HG03039 (cell line): ENCODE measurements at regions not wholly inside any gene's neighbourhood (a gene's known extent, or its start where the extent isn't known, plus 50 kb on each side); places are given as distances from the start of the nearest gene placed in this dataset.

ENCODE experiments used
- ATAC-seq: cut with Tn5 transposase; IDR thresholded peaks from one replicate; pipeline ENCODE4 v1.9.1; 2021; ENCODE audit warnings: mild to moderate bottlenecking, moderate library complexity; ENCODE audit not compliant: unreplicated experiment

DNA sequence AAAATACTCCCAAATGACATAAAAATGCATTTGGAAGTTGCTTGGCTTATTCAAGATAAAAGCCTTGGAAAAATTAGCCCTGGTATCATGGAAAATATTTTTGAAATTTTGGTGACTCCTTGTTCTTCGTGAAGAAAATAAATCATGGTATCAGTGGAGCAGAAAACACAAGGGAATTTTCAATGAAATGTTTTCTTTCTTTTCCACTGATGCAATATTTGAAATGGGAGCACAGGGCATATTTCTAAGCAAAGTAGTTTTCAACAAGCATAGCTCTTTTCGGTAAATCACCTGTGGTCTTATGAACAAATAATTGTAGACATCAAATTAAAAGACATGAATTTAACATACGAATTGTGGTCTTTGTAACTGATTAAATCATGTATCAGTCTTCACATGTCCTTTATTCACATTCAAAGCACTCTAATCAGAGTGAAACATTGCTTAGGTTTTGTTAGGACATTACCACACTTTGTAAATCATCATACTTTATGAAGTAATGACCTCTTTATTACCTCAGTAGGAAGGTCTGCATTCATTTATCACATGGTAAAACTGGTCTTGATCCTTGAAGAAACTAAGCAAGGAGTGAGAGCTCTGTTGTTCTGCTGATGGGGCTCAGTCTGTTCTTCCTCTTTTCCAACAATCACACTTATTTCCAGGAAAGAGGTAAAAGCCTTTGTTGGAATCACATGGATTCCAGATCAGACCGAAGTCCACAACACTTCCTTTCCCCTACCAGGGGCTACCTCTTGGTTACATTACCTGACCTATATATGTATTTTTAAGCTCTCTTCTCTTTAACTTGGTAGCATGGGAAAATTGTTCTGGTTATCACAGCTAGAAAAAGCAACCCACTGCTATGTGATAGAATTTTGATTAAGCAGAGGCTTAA, 413.5 kb upstream of the THBS1 start:
- no peak for ATAC-seq

DNA sequence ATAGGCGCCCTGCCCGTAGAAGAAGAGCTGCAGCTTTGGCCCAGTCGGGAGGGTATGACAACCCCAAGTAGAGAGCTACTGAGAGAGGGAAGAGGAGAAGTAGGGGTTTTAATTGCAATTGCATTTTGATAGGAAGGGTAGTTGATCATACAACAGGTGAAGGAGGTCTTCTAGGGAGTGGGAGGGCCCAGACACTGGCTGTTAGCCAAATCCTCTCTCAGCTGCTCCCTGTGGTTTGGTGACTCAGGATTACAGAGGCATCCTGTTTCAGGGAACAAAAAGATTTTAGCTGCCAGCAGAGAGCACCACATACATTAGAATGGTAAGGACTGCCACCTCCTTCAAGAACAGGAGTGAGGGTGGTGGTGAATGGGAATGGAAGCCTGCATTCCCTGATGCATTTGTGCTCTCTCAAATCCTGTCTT, 408.9 kb upstream of the THBS1 start:
- ATAC-seq = no peak

DNA sequence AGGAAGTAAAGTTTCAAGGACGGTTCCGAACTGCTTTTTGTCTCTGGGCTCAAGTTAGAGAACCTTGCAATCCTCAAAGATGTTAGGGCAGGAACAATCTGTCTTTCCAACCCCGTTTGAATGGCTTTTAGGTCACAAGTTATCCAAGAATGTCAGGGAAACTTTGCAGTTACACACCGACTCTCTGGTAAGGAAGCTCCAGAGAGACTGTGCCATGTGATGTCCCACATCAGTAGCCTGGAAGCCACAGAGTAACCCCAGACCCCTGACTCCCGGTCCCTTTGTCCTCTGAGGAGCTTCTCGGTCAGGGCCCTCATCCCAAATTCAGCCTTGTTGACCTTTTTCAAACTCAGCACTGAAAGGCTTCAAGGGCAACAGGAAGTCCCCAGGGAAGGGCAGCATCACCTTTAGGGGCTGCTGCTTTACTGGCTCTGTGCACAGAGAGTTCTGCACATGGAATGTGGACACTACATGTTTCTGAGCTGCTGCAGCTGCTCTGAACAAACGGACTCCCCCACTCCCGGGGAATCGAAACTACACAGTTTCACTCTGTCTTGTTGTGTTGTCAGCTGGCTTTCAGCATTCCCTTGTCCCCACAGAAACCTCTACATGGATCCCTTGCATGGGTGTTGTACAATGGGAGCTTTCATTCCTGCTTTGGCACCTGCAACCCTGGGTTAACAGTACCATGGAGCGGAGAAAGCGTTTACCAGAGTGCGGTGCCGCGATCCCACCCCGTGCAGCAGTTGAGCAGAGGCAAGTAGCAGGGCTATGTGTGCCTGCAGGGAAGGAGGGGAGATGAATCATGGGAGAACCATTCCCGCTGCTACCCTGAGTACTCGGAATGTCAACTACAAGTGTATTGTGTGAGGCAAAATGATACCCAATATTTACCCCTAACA, 408.2 kb upstream of the THBS1 start:
- no peak for ATAC-seq

DNA sequence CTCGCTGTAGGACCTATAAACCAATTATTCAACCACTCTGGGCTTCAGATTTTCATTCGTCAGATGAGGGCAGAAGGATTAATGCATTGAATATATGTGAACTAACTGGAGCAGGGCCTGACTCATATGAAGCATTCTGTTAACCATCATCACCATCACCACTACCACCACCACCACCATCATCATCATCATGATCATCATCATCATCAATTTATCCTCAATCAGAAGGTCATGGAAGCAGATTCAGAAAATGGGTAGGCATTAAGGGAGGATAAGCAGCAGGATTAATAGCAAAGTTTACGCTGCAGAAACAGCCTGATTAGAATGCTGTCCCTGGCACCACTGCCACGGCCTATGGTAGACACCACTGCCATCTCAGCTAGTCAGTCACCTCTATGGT, 407.5 kb upstream of the THBS1 start:
- no peak for ATAC-seq

DNA sequence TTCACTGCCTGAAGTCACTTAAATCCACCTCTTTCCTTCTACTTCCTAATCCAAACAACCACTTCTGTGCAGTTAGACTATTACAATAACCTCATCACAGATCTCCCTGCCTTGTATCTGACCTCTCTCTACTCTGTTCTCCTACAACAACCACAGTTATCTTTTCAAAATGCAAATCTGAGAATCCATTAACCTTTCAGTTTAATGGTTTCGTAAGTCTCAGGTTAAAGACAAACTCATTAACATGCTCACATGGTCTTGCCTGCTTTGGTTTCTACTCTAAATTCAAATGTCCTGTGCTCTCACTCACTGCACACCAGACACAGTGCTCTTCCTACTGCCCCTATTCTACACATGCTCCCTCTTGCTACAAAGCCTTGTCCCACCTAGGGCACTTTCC, 406.5 kb upstream of the THBS1 start:
- no peak for ATAC-seq

DNA sequence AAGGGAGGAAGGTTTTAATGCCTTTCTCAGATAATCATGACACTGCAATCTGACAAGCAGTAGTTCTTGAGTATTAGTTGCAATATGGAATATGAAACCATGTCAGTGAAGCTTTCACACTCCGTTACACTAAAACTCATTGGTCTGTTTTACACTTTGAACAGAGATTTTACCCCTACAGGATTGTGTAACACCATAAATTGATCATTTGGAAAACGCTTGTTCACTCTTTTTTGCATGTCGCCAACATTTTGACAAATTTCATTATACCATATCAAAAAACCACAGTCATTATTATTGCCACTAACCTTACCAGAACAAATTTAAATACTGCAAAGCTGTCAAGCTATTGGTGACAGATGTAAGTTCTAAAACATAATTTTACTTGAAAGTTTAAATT, 404.8 kb upstream of the THBS1 start:
- ATAC-seq = no peak

DNA sequence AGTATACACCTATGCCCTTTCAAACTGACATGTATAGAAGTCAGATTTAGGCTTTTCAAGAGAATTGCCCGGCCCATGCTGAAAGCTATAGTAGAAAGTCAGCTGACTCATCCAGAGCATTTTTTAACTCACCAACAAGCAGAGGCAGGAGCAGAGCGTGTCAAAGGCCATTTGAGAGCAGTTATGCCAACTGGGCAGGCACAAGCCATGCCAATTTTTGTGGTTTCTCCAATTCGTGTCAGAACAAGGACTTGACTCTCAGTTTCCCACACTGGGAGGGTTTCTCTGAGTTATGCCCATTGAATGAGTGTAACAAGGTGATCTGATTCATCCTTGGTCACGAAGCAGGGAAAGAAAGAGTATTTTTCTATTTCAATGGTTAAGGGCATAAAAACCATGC, 403.3 kb upstream of the THBS1 start:
- no peak for ATAC-seq

DNA sequence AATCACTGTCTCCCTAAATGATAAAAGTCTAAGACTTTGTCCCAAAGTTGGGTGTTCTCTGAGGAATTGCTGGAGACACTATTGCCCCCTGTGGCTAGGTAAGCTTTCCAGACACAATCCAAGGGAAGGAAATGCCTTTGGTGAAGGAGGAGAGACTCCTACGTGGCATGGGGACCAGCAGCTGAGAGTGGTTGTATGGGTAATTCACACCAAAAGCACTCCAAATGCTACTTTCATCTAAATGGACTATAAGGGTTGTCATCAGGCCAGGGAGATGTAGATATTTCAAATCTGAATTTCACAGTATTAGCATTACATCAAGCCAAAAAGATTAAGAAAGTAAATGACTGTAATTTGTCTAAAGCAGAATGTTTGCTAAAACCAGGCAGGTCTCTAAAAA, 400.8 kb upstream of the THBS1 start:
- ATAC-seq = no peak

DNA sequence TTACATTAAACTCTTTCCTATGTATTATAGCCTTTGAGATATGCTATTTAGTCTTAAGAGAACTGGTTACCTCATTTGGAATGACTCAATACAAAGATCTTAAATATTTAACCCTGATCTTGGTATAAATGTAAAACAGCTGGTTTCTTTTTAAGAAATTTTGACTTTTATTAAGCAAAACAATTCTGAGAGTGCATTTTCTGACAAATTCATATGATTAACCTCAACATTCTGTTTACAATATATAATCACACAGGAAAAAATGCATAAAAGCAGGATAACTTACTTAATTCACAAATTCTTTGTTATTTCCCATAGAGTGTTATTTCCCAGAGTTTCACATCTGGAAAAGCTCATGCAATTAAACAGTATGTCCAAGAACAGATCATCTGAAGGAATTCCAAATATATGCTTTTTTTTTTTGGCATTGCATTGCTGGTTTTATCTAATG, 400.4 kb upstream of the THBS1 start:
- no peak for ATAC-seq

DNA sequence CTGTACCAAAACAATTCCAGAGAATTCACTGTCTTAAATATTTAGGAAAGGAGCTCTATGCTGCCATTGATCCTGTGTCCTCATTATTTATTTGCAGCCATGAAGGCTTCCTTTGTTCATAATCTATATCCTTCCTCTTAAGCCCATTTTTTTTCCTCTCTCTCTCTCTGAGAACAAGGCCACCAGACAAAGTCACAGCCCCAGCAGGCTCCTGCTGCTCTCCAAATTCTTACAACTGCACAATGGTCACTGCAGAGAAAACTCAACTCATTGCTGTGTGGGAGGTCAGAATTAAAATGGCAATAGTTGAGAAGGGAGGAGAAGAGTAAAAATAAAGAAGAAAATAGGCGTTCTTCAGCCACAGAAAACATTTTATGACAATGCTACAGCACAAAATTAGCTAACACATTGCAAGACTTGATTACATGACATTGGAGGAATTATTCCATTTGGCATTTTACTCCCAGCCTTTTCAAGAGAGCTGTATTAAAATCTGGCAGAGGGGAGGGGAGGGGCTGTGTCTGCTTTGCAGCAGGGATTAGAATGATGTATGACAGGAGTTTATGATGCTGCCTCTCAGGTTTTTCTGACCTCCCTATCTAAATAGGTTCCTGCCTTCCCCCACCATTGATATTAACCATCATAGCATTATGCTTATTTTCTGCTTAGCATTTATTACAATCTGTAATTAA, 399.7 kb upstream of the THBS1 start:
- no peak for ATAC-seq

DNA sequence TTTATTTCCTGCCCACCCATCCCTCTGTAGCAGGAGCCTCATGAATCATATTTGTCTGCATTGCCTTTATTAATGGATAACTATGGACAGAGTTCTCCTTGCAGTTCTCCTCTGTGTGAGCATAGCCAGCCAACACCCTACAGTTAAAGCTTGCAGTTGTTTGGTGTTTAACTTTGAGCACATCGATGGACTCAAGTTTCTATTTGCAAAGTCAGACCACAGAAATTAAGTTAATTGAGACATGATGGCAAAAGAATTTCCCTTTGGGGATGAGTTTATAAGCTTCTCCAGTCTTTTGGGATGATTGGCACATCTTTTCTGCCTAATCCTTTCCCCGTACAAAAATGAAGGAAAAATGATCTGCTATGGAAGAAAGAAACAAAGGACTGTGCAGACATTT, 398.9 kb upstream of the THBS1 start:
- no peak for ATAC-seq

DNA sequence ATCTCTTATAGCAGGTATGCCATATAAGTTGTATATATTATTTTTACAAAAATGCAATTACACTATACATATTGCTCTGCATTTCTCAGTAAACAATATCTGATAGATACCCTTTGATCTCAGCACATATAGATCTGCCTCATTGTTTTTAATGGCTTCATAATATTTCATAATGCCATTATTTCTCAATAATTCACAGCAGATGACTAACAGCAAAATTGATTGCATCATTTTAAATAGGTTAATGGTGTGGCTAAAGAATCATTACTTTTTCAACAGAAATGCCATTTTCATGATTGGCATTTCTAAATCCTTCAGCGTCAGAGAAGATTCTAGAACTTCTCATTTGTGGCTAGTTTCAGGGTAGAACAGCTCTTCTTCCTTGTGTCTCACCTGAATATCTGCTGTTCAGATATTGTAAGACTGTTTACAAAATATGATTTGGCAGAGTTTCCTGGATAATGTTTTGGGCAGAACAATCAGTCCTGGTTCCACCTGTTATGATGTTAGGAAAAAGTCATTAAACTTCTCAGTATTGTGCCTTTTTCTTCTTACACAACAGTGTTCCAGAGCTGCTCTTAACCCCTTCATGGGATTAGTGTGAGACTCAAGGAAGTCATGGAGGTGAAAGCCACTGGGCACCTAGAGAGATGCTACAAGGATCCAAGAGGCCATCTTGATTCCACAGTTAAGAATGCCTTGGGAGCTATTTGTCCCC, 397.6 kb upstream of the THBS1 start:
- no peak for ATAC-seq

DNA sequence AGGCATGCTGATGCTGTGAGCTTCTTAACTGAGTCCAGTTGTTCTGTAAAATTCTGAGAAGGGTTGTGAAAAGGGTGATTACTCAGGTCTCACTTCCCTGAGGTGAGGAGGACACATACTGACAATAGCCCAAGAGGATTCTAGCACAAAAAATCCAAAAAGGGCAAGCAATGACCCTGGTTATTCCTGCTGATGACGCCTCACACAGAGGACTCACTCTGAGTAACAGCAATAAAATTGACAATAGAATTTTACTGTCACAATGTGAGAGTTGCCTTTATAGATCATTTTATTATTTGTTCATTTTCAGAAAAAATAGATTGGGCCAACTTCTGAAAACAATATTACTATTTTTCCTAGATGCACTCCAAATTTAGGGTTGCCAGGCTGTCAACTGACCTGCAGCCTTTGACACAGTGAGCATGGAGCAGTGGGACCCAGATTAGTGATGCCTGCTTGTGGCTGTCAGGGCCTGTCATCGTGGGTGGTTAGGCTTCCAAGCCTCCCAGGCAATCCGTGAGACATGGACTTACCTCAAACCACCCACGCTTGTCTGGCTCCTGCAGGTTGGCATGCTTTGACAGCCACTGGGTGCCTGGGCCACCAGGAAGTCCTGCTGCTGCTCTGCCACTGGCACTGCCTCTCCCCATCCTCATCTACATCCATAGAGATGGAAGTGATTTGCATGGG, 396.0 kb upstream of the THBS1 start:
- ATAC-seq = no peak

DNA sequence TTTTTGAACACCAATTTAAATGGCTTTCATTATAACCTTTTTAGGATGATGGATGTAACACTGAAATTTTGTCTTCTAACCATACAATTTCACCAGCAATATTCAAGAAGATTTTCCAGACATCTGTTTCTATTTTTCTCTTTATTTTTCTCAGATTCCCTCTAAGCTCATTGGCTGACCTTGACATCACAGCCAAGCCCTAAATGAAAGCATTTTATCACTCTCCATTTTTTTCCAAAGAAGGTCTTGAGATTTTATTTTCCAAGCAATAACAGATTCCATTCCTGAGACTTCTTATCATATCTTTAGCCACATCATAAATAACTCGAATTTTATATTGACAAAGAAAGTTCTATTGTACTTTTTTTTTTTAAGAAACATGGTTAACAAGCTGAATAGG, 392.6 kb upstream of the THBS1 start:
- no peak for ATAC-seq

DNA sequence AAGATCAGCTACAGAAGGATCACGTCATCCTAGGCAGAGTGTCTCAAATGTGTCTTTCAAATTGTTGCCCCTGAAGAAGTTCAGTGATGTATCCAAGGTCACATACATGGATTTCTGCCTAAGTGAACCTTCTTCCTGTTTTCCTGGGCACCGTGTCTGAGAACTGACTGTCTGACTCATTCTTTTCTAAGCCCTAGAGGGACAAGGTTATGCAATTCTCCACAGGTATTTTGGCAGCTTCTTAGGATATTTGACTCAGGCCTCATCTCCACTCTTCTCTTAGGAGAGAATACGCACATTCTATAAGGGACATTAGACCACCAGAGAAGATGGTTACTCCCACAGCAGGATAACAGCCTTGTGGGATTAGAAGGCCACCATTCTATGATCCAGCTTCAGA, 391.9 kb upstream of the THBS1 start:
- no peak for ATAC-seq

DNA sequence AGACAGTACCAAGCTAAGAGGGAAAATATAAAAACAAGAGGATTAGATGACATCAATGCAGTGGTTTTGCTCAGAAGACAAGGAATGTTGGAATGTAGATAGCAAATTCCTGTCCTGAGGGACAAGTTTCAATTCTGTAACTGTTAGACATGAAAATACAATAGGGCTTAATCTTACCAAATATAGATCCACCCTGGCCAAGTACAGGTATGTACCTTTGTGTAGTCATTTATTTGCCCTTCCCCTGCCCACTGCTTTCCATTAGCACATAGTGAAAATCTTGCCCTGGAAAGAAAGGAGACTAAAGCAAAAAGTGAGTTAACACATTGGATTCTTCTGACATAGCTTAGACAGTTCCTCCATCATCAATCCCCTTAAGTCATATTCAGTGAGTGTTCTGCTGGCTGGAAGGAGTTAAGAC, 389.0 kb upstream of the THBS1 start:
- no peak for ATAC-seq

DNA sequence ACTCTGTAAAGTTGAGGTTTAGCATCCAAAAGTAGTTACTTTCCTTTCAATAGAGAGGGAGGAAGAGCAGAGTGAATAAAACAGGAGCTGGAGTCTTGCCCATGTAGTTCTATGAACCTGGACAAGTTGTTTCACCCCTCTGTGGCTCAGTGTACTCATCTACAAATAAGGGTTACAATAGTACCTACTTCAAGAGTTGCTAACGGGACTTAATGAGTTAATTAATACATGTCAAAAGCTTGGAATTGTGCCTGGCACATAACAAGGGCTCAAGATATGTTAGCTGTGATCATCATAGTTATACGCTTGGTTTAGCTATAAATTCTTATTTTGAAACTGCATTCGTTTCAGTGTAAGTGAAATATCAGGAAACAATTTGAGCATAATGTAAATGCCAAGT, 388.5 kb upstream of the THBS1 start:
- ATAC-seq = no peak

DNA sequence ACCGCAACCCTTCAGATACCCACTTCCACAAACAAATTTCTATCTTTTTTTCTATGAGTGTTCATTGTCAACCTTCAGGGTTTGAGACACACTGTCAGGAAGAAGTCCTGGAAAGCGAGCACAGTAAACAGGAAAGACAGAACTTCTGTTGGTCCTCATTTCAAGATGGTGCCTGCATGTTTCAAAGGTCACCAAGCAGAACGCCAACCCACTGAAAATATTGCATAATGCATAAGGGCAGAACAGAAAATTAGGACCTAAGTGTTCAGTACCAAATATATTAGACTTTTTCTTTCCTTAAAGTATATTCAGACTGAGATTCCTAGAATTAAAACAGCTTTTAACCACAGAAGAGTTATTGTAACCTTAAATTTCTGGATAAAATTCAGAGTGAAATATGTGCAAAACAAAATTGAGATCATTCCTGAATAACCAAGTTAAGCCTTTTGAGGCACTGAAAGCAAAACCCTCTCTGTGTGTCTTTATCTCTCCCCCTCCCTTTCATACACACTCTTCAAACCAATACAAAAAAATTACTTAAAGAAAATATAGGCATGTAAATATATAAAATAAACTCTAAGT, 387.8 kb upstream of the THBS1 start:
- no peak for ATAC-seq

DNA sequence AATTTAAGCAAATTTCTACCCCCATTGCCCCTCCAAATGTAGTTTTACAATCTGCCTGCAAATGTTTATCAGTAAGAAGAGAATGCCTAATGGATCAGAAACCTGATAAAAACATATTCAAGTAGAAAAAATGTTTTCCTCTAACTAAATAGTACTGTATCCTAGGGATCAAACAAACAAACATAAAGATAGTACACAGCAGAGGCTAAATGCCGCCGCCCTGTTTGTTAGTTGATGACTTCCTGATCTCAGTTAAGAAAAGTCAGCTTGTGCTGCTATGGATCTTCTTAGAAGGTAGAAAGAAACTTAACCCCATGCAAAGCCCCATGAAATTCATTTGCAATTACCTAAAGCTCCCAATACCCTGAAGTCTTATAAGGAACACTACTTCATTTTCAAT, 387.3 kb upstream of the THBS1 start:
- no peak for ATAC-seq
